PC-9 (cell line): ENCODE measurements at regions not wholly inside any gene's neighbourhood (a gene's known extent, or its start where the extent isn't known, plus 50 kb on each side); places are given as distances from the start of the nearest gene placed in this dataset.

Source experiments
- EZH2 ChIP-seq: fragments of 200-600 bp; sonication (generic); IDR thresholded peaks from 2 replicates; pipeline ENCODE4 v1.8.0; 2017; ENCODE audit warnings: antibody characterized with exemption, low read depth
- TF ChIP-seq, protein P1 (sequence below): fragments of 200-600 bp; sonication (generic); conservative IDR thresholded peaks from 2 replicates; pipeline ENCODE4 v1.6.1; 2017; ENCODE audit warnings: mixed run types, antibody characterized with exemption, mild to moderate bottlenecking, moderate library complexity

DNA sequence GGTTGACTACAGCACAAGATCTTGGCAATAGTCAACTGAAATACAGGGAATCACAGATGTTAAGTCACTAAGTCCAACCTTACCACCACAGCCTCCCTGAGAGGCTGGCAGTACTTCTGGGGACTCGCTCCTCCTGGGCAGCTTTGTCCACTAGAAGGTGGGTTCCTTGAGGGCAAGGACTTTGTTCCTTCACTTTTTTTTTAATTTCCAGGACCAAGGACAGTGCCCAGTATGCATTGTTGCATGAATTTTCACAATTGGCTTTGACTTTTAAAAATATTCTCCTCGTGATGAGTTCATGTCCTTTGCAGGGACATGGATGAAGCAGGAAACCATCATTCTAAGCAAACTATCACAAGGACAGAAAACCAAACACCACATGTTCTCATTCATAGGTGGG lies 96.7 kb upstream of the IGSF21 start:
- TF ChIP-seq, protein P1, sequence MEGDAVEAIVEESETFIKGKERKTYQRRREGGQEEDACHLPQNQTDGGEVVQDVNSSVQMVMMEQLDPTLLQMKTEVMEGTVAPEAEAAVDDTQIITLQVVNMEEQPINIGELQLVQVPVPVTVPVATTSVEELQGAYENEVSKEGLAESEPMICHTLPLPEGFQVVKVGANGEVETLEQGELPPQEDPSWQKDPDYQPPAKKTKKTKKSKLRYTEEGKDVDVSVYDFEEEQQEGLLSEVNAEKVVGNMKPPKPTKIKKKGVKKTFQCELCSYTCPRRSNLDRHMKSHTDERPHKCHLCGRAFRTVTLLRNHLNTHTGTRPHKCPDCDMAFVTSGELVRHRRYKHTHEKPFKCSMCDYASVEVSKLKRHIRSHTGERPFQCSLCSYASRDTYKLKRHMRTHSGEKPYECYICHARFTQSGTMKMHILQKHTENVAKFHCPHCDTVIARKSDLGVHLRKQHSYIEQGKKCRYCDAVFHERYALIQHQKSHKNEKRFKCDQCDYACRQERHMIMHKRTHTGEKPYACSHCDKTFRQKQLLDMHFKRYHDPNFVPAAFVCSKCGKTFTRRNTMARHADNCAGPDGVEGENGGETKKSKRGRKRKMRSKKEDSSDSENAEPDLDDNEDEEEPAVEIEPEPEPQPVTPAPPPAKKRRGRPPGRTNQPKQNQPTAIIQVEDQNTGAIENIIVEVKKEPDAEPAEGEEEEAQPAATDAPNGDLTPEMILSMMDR = no peak
- TF ChIP-seq EZH2 = no peak
